Mammary epithelial cell (primary cell): ENCODE measurements at regions not wholly inside any gene's neighbourhood (a gene's known extent, or its start where the extent isn't known, plus 50 kb on each side); places are given as distances from the start of the nearest gene placed in this dataset.

Experiments used
- EZH2 ChIP-seq: IDR thresholded peaks from 2 replicates; pipeline ENCODE4 v1.6.1; 2012; ENCODE audit warnings: low read length, inconsistent platforms, borderline replicate concordance
- TF ChIP-seq, protein P1 (sequence below), 2 donors: IDR thresholded peaks in 1 of 2; conservative IDR thresholded peaks in 1 of 2; 2 replicates each; pipeline ENCODE4 v1.5.1; 2011 to 2012; ENCODE audit warnings: inconsistent platforms in 2 of 2, low read length in 2 of 2, mild to moderate bottlenecking in 2 of 2, control low read depth in 1 of 2, low read depth in 1 of 2; ENCODE audit not compliant: insufficient read depth in 1 of 2; ENCODE audit errors: extremely low read depth in 1 of 2

DNA sequence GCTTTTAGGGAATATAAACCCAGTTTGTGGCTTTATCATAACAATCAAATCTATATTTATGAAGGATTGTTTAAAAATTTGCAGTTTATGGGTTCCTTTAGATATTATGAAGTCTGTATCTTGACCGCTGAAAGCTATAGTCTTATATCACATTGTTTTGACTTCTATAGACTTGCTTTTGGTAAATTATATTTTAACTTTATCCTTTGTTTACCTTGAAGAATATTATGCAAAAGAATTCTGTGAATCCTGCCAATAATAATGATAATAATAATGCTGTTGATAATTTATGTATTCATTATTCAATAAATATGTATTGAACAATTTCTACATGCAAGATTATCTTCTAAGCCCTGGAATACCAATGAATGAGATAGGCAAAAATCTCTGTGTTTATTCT, 101.9 kb upstream of the MTPN start:
- TF ChIP-seq, protein P1, sequence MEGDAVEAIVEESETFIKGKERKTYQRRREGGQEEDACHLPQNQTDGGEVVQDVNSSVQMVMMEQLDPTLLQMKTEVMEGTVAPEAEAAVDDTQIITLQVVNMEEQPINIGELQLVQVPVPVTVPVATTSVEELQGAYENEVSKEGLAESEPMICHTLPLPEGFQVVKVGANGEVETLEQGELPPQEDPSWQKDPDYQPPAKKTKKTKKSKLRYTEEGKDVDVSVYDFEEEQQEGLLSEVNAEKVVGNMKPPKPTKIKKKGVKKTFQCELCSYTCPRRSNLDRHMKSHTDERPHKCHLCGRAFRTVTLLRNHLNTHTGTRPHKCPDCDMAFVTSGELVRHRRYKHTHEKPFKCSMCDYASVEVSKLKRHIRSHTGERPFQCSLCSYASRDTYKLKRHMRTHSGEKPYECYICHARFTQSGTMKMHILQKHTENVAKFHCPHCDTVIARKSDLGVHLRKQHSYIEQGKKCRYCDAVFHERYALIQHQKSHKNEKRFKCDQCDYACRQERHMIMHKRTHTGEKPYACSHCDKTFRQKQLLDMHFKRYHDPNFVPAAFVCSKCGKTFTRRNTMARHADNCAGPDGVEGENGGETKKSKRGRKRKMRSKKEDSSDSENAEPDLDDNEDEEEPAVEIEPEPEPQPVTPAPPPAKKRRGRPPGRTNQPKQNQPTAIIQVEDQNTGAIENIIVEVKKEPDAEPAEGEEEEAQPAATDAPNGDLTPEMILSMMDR (conservative IDR thresholded peaks at IDR 0.05 in 1 of 2, IDR thresholded peaks at IDR 0.05 in 1 of 2; ENCODE audit: extremely low read depth in 1 of 2, insufficient read depth in 1 of 2, low read depth in 1 of 2, low read length in 2 of 2), result no peak
- no peak for TF ChIP-seq EZH2
